DMS 273 treated with DMSO at 0.1 percent for 48 hours (cell line): ENCODE measurements at regions not wholly inside any gene's neighbourhood (a gene's known extent, or its start where the extent isn't known, plus 50 kb on each side); places are given as distances from the start of the nearest gene placed in this dataset.
"Not testable (repeated sequence)": the region's sequence is repeated elsewhere in the genome, so short reads cannot be mapped to it uniquely, and the experiment has no call there.

Experiments
- DNase-seq: peaks from one replicate; lab custom pipeline; 2025; lab: John Stamatoyannopoulos, UW

- DNase-seq, result no peak
Measured at GRCh38 chr2:56806924-56807323, 623.1 kb downstream of the CCDC85A start.

- no peak for DNase-seq
Measured at GRCh38 chr2:56807861-56808260, 624.1 kb downstream of the CCDC85A start.

GRCh38 chr2:56811401-56811800 is 627.6 kb downstream of the CCDC85A start:
- no peak for DNase-seq

GRCh38 chr2:56812432-56812831 is 628.6 kb downstream of the CCDC85A start:
- no peak for DNase-seq

GRCh38 chr2:56813490-56813889 is 629.7 kb downstream of the CCDC85A start:
- DNase-seq, result no peak

- no peak for DNase-seq
Measured at GRCh38 chr2:56816666-56817065, 632.9 kb downstream of the CCDC85A start.

GRCh38 chr2:56831780-56832179 is 648.0 kb downstream of the CCDC85A start:
- no peak for DNase-seq

GRCh38 chr2:56834686-56835085 is 650.9 kb downstream of the CCDC85A start:
- DNase-seq, result no peak

- DNase-seq, result not testable (repeated sequence)
Measured at GRCh38 chr2:56840009-56840408, 656.2 kb downstream of the CCDC85A start.

- no peak for DNase-seq
Measured at GRCh38 chr2:56860991-56861390, 677.2 kb downstream of the CCDC85A start.

GRCh38 chr2:56871644-56872043 is 687.9 kb downstream of the CCDC85A start:
- no peak for DNase-seq

- no peak for DNase-seq
Measured at GRCh38 chr2:56874717-56875116, 690.9 kb downstream of the CCDC85A start.

- no peak for DNase-seq
Measured at GRCh38 chr2:56889738-56890137, 705.9 kb downstream of the CCDC85A start.

- no peak for DNase-seq
Measured at GRCh38 chr2:56892382-56892781, 708.6 kb downstream of the CCDC85A start.

GRCh38 chr2:56898986-56899385 is 715.2 kb downstream of the CCDC85A start:
- no peak for DNase-seq

- no peak for DNase-seq
Measured at GRCh38 chr2:56912490-56912889, 728.7 kb downstream of the CCDC85A start.

- DNase-seq, result no peak
Measured at GRCh38 chr2:56918790-56919189, 735.0 kb downstream of the CCDC85A start.

GRCh38 chr2:56933976-56934375 is 750.2 kb downstream of the CCDC85A start:
- DNase-seq, result no peak

GRCh38 chr2:56934866-56935265 is 751.1 kb downstream of the CCDC85A start:
- no peak for DNase-seq

GRCh38 chr2:56940054-56940453 is 756.3 kb downstream of the CCDC85A start:
- no peak for DNase-seq

- no peak for DNase-seq
Measured at GRCh38 chr2:56952871-56953270, 769.1 kb downstream of the CCDC85A start.

- no peak for DNase-seq
Measured at GRCh38 chr2:56960581-56960980, 776.8 kb downstream of the CCDC85A start.

GRCh38 chr2:56962673-56963072 is 778.9 kb downstream of the CCDC85A start:
- no peak for DNase-seq

- DNase-seq, result no peak
Measured at GRCh38 chr2:56969513-56969912, 785.7 kb downstream of the CCDC85A start.

- no peak for DNase-seq
Measured at GRCh38 chr2:56971383-56971974, 787.7 kb downstream of the CCDC85A start.
